Tibial artery (tissue), 4 donors: ENCODE measurements at regions not wholly inside any gene's neighbourhood (a gene's known extent, or its start where the extent isn't known, plus 50 kb on each side); places are given as distances from the start of the nearest gene placed in this dataset.

Experiments
- DNase-seq, 2 donors: peaks; one replicate each; pipeline ENCODE4 v3.0.0-alpha.2; 2019
- H3K27ac ChIP-seq, 2 donors: fragments of 200-600 bp; sonication (generic) in 1 of 2; 1 replicate in 1 of 2; 2 replicates in 1 of 2; pipeline ENCODE4 v1.5.1; 2018 to 2019; ENCODE audit warnings: mild to moderate bottlenecking in 1 of 2
- H3K27me3 ChIP-seq, 2 donors: fragments of 200-600 bp; sonication (generic) in 1 of 2; one replicate each; pipeline versions ENCODE4 v1.5.1 to v1.6.0; 2016 to 2019
- H3K36me3 ChIP-seq, 3 donors: fragments of 200-600 bp; sonication (generic) in 2 of 3; one replicate each; pipeline ENCODE4 v1.5.1; 2016 to 2019; ENCODE audit warnings: mild to moderate bottlenecking in 2 of 3
- H3K4me1 ChIP-seq, 4 donors: fragments of 200-600 bp; sonication (generic) in 2 of 4; 1 replicate in 3 of 4; 2 replicates in 1 of 4; pipeline ENCODE4 v1.5.1; 2016 to 2019
- H3K4me3 ChIP-seq, 2 donors: fragments of 200-600 bp; sonication (generic) in 1 of 2; 1 replicate in 1 of 2; 2 replicates in 1 of 2; pipeline ENCODE4 v1.5.1; 2018 to 2019; ENCODE audit warnings: mild to moderate bottlenecking in 2 of 2
- H3K9me3 ChIP-seq, 3 donors: fragments of 200-600 bp; sonication (generic) in 1 of 3; one replicate each; pipeline ENCODE4 v1.5.1; 2016 to 2019
- intact Hi-C: fragments of 100-400 bp; cut with DNase I; formaldehyde crosslinking; loops from one replicate; pipeline ENCODE4 v1.15.0; 2023; ENCODE audit warnings: low total_unique reads
- TF ChIP-seq, protein P1 (sequence below), 2 experiments: fragments of 200-600 bp in 1 of 2; fragments of 450-650 bp in 1 of 2; IDR thresholded peaks; one replicate each; pipeline ENCODE4 v1.5.1; 2017 to 2019; ENCODE audit warnings: antibody characterized with exemption in 2 of 2, mild to moderate bottlenecking in 1 of 2, moderate library complexity in 1 of 2

DNA sequence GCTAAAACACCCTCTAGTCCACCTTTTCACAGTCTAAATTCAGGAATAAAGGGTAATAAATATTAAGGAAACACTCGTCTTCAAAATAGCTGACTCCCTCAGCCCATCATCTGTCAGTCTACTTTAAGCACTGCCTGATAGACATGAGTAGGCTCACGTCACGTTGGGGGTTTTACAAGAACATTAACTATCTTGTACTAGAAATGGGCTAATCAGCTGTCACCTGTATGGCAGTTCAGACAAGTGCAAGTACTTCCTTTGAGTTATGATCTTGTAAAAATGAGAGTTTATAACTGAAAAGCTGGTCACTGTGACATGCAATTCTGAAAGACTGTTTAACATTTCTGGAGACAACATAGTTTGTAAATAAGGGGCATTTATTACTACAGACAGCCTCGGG lies 936.7 kb upstream of the CTNND2 start:
- Histone ChIP-seq H3K27ac (no peak overlapping the region), H3K27me3 (no peaks in the 10 kb centered on the region), H3K9me3 (no peaks in the 10 kb centered on the region), H3K36me3 (no peaks in the 10 kb centered on the region), H3K4me1 (no peaks in the 10 kb centered on the region), H3K4me3 (no peak overlapping the region)
- TF ChIP-seq, protein P1, sequence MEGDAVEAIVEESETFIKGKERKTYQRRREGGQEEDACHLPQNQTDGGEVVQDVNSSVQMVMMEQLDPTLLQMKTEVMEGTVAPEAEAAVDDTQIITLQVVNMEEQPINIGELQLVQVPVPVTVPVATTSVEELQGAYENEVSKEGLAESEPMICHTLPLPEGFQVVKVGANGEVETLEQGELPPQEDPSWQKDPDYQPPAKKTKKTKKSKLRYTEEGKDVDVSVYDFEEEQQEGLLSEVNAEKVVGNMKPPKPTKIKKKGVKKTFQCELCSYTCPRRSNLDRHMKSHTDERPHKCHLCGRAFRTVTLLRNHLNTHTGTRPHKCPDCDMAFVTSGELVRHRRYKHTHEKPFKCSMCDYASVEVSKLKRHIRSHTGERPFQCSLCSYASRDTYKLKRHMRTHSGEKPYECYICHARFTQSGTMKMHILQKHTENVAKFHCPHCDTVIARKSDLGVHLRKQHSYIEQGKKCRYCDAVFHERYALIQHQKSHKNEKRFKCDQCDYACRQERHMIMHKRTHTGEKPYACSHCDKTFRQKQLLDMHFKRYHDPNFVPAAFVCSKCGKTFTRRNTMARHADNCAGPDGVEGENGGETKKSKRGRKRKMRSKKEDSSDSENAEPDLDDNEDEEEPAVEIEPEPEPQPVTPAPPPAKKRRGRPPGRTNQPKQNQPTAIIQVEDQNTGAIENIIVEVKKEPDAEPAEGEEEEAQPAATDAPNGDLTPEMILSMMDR (IDR thresholded peaks at IDR 0.05), result no peak
- intact Hi-C loops, result no loop called here
- no peak for DNase-seq

DNA sequence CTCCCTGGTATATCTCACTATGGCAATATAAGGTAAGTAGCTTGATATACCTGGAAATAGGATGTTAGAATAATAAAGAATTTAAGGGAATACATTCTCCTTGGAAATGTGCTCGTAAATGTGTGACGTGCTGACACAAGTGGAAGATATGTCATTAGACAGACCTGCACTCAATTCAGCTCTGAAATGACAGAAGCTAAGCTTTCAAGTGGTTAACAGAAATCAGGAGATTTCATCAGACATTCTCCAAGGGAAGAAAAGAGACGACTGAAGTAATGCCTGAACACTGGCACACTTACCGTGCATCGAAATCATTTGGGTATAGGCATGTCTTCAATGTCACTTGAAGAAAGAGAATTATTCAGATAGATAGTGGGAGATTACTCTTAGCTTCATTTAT lies 933.3 kb upstream of the CTNND2 start:
- Histone ChIP-seq H3K9me3 (peaks cover 0 to 2% (median 0%) of the 10 kb centered on the region in 3 donors), H3K4me1 (no peaks in the 10 kb centered on the region), H3K4me3 (no peak overlapping the region), H3K27me3 (no peaks in the 10 kb centered on the region), H3K27ac (no peak overlapping the region), H3K36me3 (no peaks in the 10 kb centered on the region)
- TF ChIP-seq, protein P1 (IDR thresholded peaks at IDR 0.05), result no peak
- intact Hi-C loops, result no loop called here
- DNase-seq, result no peak

DNA sequence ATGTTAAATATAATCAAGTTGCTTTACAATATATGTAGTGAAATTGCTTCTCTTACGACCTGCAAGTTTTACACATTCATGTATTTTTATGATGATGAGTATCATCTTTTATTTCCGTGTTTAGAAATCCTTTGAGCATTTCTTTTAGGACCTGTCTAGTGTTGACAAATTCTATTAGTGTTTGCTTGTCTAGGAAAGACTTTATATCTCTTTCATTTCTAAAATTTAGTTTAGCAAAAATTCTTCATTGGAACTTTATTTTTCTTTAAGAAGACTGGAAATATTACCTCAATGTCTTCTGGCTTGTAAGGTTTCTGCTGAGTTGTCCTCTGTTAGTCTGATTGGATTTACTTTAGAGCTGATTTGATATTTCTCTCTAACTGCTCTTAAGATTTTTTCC lies 920.9 kb upstream of the CTNND2 start:
- H3K4me1 ChIP-seq, result no peaks in the 10 kb centered on the region
- intact Hi-C loops, result no loop called here
- no peak overlapping the region for H3K27ac ChIP-seq
- peaks cover 0 to 18% (median 14%) of the 10 kb centered on the region in 3 donors for H3K9me3 ChIP-seq
- H3K36me3 ChIP-seq, result no peaks in the 10 kb centered on the region
- DNase-seq, result no peak
- H3K4me3 ChIP-seq, result no peak overlapping the region
- TF ChIP-seq, protein P1 (IDR thresholded peaks at IDR 0.05), result no peak
- no peaks in the 10 kb centered on the region for H3K27me3 ChIP-seq

DNA sequence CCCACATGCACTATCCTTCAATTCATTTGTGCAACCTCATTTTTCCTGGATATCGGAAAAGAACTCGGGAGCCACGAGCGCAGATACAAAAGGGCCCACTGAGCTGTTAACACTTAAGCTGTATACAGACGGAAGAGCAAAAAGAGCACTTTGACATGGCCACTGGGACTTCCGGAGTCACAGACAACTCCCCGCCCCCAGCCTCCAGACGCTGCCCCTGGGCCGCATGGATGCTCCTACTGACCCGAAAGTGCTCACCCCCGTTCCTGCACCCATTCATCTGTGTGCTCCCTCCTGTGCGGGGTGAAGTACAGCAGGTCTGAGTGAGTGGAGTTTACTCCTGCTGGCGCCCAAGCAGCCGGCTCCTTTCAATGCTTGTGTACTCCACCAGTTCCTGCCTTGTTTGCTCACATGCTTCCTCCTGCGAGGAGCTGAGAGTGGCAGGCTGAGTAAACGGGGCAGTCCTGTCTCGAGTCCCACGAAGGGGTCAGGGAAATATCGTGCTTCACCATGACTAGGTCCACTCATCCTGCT lies 901.0 kb upstream of the CTNND2 start:
- intact Hi-C loops, result no loop called here
- TF ChIP-seq, protein P1 (IDR thresholded peaks at IDR 0.05), result no peak
- Histone ChIP-seq H3K27ac (no peak overlapping the region), H3K36me3 (no peaks in the 10 kb centered on the region), H3K9me3 (no peaks in the 10 kb centered on the region), H3K27me3 (no peaks in the 10 kb centered on the region), H3K4me1 (no peaks in the 10 kb centered on the region), H3K4me3 (no peak overlapping the region)
- no peak for DNase-seq

DNA sequence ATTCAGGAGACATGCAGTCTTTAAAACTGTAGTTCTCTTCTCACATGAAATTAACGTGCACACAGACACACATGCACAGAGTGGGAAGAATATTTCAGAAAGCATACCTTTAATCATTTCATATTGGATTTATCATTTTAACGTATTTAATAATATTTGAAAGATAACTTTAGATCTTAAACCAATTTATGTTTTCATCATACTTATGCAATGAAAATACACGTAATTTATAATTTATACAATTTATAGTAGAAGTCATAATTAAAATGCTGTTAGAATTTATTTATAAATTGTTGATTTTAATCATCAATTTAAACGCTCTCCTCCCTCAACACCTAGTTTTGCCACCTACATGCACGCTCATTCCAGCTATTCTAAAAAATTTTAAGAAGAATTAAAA lies 894.9 kb upstream of the CTNND2 start:
- TF ChIP-seq, protein P1 (IDR thresholded peaks at IDR 0.05), result no peak
- no peak overlapping the region for H3K4me3 ChIP-seq
- H3K9me3 ChIP-seq, result no peaks in the 10 kb centered on the region
- intact Hi-C loops, result no loop called here
- no peaks in the 10 kb centered on the region for H3K36me3 ChIP-seq
- no peak for DNase-seq
- no peaks in the 10 kb centered on the region for H3K4me1 ChIP-seq
- H3K27me3 ChIP-seq, result no peaks in the 10 kb centered on the region
- no peak overlapping the region for H3K27ac ChIP-seq

DNA sequence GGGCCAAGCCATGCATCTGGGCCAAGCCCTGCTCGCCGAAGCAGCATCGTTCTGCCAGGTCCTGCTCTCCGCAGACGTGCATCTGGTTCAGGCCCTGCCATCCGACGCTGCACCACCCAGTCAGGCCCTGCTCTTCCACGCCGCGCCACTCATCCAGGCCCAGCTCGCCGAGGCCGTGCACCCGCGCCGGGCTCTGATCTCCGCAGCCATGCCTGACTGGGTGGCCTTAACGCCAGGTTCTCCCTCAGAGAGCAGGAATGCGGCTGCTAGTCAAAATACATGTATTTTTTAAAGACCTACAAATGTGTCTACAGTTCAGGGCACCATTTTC lies 891.1 kb upstream of the CTNND2 start:
- H3K36me3 ChIP-seq, result no peaks in the 10 kb centered on the region
- H3K4me3 ChIP-seq, result no peak overlapping the region
- H3K9me3 ChIP-seq, result no peaks in the 10 kb centered on the region
- no peaks in the 10 kb centered on the region for H3K27me3 ChIP-seq
- intact Hi-C loops, result no loop called here
- H3K27ac ChIP-seq, result no peak overlapping the region
- H3K4me1 ChIP-seq, result no peaks in the 10 kb centered on the region
- TF ChIP-seq, protein P1 (IDR thresholded peaks at IDR 0.05), result no peak
- no peak for DNase-seq
